Breast epithelium (tissue), 3 donors: ENCODE measurements at regions not wholly inside any gene's neighbourhood (a gene's known extent, or its start where the extent isn't known, plus 50 kb on each side); places are given as distances from the start of the nearest gene placed in this dataset.

Experiments used
- POLR2A ChIP-seq: fragments of 450-650 bp; IDR thresholded peaks from one replicate; pipeline ENCODE4 v1.6.1; 2016; ENCODE audit warnings: antibody characterized with exemption, mild to moderate bottlenecking, moderate library complexity
- TF ChIP-seq, protein P1 (sequence below), 3 donors: fragments of 450-650 bp; IDR thresholded peaks; one replicate each; pipeline ENCODE4 v1.5.1; 2016 to 2017; ENCODE audit warnings: antibody characterized with exemption in 3 of 3, mild to moderate bottlenecking in 3 of 3, moderate library complexity in 3 of 3

GRCh38 chr2:14941151-14941631 lies 308.7 kb downstream of the LRATD1 start:
- TF ChIP-seq, protein P1, sequence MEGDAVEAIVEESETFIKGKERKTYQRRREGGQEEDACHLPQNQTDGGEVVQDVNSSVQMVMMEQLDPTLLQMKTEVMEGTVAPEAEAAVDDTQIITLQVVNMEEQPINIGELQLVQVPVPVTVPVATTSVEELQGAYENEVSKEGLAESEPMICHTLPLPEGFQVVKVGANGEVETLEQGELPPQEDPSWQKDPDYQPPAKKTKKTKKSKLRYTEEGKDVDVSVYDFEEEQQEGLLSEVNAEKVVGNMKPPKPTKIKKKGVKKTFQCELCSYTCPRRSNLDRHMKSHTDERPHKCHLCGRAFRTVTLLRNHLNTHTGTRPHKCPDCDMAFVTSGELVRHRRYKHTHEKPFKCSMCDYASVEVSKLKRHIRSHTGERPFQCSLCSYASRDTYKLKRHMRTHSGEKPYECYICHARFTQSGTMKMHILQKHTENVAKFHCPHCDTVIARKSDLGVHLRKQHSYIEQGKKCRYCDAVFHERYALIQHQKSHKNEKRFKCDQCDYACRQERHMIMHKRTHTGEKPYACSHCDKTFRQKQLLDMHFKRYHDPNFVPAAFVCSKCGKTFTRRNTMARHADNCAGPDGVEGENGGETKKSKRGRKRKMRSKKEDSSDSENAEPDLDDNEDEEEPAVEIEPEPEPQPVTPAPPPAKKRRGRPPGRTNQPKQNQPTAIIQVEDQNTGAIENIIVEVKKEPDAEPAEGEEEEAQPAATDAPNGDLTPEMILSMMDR (IDR thresholded peaks at IDR 0.05), result no peak
- TF ChIP-seq POLR2A, result no peak
